HPDE6-E6E7 (cell line): ENCODE measurements at regions not wholly inside any gene's neighbourhood (a gene's known extent, or its start where the extent isn't known, plus 50 kb on each side); places are given as distances from the start of the nearest gene placed in this dataset.
"Not testable (repeated sequence)": the region's sequence is repeated elsewhere in the genome, so short reads cannot be mapped to it uniquely, and the experiment has no call there.

Source experiments
- DNase-seq: peaks from one replicate; pipeline ENCODE4 v3.0.0; 2011; ENCODE audit warnings: missing footprints; ENCODE audit errors: extremely low spot score

GRCh38 chr10:93221171-93221496 lies 147.4 kb downstream of the CYP26A1 start:
- DNase-seq: no peak

DNA sequence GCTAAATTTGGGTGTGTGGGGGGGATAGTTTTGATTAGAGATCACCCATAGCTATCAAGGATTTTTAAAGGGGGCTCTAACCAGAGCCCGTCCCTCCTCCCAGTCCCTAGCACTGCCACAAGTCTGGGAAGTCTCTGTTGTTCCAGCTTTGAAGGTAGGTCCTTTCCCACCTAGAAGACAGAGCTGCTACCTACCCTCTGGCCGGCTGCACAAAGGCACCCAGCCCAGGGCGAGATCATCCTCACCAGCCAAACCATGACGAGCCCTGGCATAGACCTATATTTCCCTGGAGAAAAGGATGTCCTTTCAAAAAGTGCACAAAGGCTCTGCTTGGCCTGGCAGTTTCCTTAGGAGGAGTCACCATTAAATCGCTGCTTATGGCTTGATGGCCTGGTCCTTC lies 147.8 kb downstream of the CYP26A1 start:
- no peak for DNase-seq

- DNase-seq: no peak
These were observed 148.6 kb downstream of the CYP26A1 start for GRCh38 chr10:93222211-93222754.

GRCh38 chr10:93222876-93223275 lies 149.2 kb downstream of the CYP26A1 start:
- no peak for DNase-seq

DNA sequence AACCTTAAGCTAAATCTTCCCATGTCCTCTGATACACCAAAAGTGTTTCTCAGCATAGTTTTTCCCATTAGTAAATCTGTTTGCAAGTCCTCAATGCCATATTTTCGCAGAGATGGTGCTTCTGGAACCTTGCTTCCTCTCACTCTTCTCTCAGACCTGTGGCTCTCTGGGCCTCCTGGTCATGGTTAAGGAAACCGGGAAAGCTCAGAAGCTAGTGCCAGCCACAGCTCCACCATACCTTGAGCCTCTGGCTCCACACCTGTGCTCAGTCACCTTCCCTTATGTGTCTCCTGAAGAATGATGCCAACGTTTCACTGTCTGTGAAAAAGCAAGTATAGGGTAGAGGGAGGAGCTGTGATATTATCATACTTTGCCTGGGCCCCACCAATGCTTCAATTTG lies 149.6 kb downstream of the CYP26A1 start:
- DNase-seq: no peak

DNA sequence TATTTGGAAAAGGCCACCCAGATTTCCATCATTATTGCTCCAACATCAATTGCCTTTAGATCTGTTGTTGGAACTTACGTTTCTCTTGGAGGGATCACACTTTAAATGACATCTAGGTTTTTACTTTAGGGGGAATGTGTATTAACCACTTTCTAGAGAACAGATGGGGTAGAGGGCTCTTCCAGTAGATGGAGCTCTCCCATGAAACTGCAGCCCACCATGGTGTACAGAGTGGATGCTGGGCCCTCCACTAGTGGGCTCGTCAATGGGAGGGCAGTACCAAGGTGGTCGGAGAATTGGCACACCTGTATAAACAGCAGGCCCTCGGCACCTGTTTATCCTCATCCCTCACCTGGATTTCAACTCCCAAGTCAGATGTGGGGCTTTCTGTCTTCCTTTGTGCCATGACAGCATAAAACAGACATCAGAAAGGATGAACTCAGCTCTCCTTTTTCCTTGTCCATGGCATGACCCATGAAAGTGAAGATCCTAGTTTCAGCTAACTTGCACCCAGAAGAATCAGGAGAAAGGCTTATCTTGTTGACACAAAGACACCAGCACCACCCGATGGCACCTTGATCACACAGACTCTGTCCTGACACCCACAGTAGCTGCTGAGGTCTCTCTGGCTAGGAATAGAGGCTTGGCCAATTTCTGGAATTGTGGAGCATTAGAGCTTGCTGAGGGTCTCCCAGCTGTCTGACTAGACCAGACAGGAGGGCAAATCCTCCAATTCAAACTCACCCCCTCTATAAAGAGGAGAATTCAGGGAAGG lies 150.5 kb downstream of the CYP26A1 start:
- no peak for DNase-seq

DNA sequence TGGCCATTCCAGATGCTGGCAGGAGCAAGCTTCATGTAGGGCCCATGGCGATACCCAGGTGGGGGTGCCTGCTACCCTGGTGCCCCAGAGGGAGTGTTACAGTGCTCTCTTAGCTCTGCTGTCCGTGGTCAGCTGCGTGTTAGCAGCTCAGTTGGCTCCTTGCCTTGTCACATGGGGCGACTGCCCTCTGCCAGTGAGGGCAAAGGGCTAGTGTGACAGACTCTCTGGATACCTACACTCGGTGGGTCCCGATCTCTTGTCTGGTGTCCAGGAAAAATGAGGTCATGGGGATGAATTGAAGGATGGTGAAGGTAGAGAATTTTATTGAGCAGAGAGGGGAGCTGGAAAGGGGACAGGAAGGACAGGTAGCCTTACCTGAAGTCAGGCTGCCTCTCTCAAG lies 152.2 kb downstream of the CYP26A1 start:
- no peak for DNase-seq

DNA sequence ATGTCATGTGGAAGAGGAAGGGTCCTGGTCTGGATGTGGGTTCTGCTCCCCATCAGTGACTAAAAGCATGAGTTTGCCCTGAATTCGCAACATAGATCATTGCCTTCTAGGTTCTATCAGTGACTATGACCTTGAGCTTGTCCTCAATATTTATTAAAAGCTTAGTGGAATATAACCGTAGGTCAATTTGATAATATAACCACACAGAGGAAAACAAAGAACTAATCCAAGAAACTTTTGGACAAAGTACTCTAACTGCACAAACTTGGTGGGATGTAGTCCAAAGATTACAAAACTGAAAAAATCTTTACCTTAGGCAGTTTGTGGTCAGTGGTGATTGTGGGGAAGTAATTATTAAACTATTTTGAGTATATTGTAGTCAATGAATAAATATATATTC lies 152.9 kb downstream of the CYP26A1 start:
- DNase-seq: no peak

DNA sequence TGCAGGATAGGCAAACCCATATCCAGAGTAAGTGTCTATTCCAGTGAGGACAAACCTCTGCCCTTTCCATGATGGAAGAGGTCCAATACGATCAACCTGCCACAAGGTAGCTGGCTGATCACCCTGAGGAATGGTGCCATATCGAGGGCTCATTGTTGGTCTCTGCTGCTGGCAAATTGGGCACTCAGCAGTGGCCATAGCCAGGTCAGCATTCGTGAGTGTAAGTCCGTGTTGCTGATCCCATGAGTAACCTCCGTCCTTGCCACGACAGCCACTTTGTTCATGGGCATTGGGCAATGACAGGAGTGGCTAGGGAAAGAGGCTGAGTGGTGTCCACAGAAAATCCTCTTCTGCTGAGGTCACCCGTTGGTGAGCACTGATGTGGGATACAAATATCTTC lies 156.9 kb downstream of the CYP26A1 start:
- not testable (repeated sequence) for DNase-seq

GRCh38 chr10:93232159-93232558 lies 158.5 kb downstream of the CYP26A1 start:
- not testable (repeated sequence) for DNase-seq

- DNase-seq: not testable (repeated sequence)
These were observed 161.2 kb downstream of the CYP26A1 start for GRCh38 chr10:93234940-93235339.

- DNase-seq: no peak
These were observed 162.0 kb downstream of the CYP26A1 start for GRCh38 chr10:93235686-93236085.

DNA sequence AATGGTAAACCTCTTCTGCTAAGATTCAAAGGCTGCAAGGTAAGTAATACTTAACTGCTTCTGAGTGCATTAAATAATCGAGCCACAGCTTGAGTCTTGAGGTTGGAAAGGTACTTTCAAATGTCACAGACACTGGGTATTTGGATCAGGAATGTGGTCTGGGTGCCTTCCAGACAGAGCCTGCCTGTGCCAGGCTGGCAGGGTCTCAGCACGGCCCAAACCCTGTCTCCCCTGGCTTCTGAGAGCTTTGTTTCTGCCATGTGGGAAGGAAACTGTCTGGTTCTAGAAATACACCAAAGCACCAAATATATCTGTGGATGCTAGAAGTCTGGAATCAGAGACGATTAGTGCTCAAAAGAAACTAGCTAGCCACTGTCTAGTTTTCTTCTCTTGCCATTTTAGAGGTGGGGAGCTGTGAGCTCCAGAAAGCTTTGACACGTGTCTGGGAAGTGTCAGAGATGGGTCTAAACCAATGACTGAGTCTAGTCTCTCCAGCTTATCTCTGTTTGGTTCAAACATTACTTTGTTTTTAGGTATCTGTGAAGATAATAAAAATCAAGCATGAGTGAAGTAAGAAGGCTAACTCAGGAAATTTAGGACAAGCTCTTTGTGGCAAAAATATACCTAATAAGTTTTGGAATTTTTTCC lies 162.8 kb downstream of the CYP26A1 start:
- no peak for DNase-seq

DNA sequence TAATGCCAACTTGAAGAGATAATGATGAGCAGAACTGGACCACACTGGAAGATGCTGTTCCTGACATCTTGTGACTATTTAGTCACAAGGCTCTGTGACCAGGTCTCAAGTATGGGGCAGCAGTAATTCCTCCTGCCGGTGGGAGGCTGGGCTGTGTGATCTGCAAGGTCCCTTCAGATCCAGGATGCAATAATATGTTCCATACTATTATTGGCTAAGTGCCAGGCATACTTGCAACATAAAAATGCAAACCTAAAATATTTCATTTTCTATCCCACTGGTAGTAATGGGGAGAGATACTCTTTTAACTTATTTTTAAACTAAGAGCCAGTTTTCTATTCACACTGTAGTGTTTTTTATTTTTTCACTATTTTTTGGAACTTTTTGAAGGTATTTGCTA lies 171.5 kb downstream of the CYP26A1 start:
- DNase-seq: no peak

GRCh38 chr10:93245779-93246178 lies 172.1 kb downstream of the CYP26A1 start:
- no peak for DNase-seq

DNA sequence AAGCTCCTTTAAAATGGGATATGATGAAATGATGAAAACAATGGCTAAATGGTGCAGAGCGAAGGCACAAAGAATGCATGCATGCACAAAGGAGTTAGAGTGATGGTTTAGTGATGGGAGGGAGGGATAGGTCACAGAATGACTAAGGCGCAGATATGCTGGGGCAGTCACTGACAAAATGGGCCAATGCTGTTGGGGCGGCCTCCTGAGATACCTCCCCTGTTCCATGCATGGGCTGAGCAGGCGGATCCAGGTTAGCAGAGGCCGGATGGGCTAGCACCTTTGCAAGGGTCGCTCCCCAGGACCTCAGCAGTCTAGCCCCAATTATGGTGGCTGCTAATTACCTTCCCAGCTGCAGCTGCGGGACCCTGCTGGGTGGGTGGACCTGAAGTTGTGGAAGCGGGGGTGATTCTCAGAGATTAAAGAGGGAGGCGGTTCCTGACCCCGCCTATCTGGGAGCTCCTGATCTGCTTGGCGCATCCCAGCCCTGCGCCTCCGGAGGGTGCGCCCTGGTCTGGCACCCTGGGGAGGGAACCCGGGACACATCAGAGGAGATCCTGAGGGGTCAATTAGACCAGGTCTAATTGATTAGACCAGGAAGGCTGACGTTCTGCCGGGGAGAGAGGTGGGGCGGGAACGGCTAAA lies 175.0 kb downstream of the CYP26A1 start:
- DNase-seq: no peak

DNA sequence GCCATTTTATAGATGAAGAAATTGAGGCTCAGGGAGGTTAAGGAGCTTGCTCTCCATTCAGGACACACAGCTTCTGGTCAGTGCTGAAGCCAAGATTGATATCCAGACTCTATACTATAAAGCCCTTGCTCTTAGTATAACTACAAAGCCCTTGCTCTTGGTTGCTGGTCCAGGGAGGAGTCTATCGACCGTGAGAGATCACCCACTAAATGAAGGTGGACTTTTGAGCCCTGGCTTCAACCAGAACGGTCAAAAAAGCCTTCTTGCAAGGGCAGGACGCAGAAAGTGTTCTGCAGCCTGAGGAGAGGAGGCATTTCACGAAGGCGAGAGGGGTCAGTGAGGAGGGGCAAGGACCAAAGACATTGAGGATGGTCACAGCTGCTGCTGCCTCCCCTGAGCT lies 176.3 kb downstream of the CYP26A1 start:
- no peak for DNase-seq

DNA sequence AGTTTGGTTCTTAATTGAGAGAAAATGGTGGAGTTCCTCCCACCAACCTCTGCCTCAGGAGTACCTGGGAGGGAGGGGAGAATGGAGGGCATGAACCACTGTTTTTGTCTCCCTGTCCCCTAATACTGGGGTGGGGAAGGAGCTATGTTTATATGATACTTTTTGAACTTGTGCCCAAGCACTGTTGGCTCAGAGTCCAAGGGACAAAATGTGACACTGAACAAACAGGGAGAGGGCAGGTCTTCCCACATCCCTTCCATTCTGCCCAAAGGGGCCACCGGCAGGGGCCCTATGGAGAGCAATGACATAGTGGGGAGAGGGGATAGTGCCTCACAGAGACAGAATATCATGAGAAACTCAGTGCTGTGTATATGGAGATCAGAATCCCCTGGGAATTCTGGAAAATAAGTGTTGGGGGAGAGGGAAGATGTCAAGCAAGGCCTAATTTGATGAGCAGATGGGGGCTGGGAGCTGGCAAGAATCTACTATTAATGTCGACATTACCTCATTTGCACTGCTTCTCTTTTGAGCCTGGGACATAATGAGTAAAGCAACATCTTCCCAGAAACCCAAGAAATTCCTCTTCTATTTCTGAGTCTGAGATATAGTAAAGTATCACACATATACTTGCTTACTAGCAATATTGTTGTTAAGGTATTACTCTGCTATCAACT lies 180.6 kb downstream of the CYP26A1 start:
- DNase-seq: no peak

DNA sequence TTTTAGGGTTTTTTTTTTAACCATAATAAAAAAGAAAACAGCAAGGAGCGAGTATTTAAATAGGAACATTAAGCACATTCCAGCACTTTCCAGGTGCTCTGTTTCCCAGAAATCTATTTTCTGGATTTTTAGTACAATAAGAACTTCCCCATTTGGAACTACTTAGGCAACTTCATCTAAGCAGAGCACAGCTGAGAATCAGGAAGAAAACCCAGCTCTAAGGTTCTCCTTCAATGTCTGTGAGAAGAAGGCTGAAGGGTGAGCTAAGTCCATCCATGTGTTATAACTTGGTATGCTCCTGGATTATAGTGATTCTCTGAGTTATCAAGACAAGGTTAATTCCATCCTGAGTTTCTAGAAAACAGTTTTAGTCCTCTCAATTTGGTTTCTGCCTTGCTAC lies 181.9 kb downstream of the CYP26A1 start:
- no peak for DNase-seq
